AG04450 (cell line): ENCODE measurements at regions not wholly inside any gene's neighbourhood (a gene's known extent, or its start where the extent isn't known, plus 50 kb on each side); places are given as distances from the start of the nearest gene placed in this dataset.

Source experiments
- CTCF ChIA-PET: fragments of 300-600, 350-600 bp; formaldehyde crosslinking; extraction: SDS; loops from one replicate; lab custom pipeline; 2022; ENCODE audit warnings: antibody characterized with exemption, inconsistent platforms; lab: Charles Lee
- POLR2A ChIA-PET: fragments of 350-600 bp; formaldehyde crosslinking; extraction: SDS; loops from one replicate; lab custom pipeline; 2021; ENCODE audit warnings: antibody characterized with exemption, inconsistent platforms; lab: Yijun Ruan, JAX
- DNase-seq: peaks from one replicate; pipeline ENCODE4 v3.0.0-alpha.2; 2011; ENCODE audit warnings: low read depth, low spot score
- H3K27ac ChIP-seq: one replicate; pipeline ENCODE4 v1.5.1; 2012; ENCODE audit warnings: low read depth, low read length, control low read depth
- H3K27me3 ChIP-seq: one replicate; pipeline ENCODE4 v1.6.0; 2012; ENCODE audit warnings: low read length; ENCODE audit not compliant: control insufficient read depth, insufficient read depth
- H3K4me3 ChIP-seq: 2 replicates; pipeline ENCODE4 v1.5.1; 2011; ENCODE audit warnings: mild to moderate bottlenecking, low read depth, low read length, control low read depth
- H3K9me3 ChIP-seq: 2 replicates; pipeline ENCODE4 v1.5.1; 2012; ENCODE audit warnings: low read length; ENCODE audit not compliant: control insufficient read depth, insufficient read depth
- CTCF ChIP-seq: IDR thresholded peaks from 2 replicates; pipeline ENCODE4 v1.5.1; 2011; ENCODE audit warnings: low read depth, low read length, control low read depth, inconsistent platforms

DNA sequence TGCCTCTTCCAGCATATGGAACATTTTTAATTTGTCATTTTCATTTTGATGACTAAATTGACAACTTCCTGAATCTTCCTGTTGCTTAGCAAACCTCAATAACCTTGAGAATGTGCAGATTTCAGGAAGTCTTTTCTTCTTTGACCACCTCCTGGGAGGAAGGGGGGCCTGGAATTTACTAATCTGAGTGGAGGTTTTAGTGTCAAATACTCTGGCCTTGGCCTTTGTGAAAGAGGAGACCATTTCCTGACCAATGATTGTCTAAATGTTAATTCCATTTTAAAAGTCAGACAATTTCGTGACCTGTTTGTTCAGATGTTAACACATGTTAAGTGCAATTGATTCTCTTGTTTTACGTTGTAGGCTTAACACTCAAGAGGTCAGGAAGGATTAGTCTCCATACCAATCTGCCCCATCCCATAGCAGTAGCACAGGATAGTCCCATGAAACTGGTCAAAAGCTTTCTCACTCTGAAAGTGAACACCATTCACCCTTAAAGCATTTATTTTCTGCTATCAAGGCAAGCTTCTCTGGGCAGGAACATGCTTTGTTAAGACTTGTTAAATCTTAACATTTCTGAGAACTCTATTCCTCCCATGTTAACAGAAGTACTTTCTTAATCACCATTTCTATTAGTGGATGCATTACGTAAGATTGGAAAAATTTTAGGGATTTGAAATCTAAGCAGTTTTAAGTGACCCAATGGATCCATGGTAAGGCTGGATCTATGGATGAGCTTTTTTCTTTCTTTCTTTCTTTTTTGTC is 219.6 kb downstream of the RND3 start:
- H3K9me3 ChIP-seq, result no peaks in the 10 kb centered on the region
- no peak for DNase-seq
- TF ChIP-seq CTCF, result no peak
- CTCF ChIA-PET, result no interaction called here
- no peaks in the 10 kb centered on the region for H3K27me3 ChIP-seq
- H3K27ac ChIP-seq, result no peak overlapping the region
- no peak overlapping the region for H3K4me3 ChIP-seq
- POLR2A ChIA-PET, result no interaction called here

GRCh38 chr2:150266931-150267330 is 220.5 kb downstream of the RND3 start:
- TF ChIP-seq CTCF, result no peak
- CTCF ChIA-PET, result no interaction called here
- POLR2A ChIA-PET, result no interaction called here
- Histone ChIP-seq H3K27ac (no peak overlapping the region), H3K9me3 (no peaks in the 10 kb centered on the region), H3K4me3 (no peak overlapping the region), H3K27me3 (no peaks in the 10 kb centered on the region)
- no peak for DNase-seq

- no peak for TF ChIP-seq CTCF
- no peak for DNase-seq
- H3K27me3 ChIP-seq, result no peaks in the 10 kb centered on the region
- no peak overlapping the region for H3K4me3 ChIP-seq
- CTCF ChIA-PET, result no interaction called here
- no peaks in the 10 kb centered on the region for H3K9me3 ChIP-seq
- POLR2A ChIA-PET, result no interaction called here
- no peak overlapping the region for H3K27ac ChIP-seq
These were observed 223.0 kb downstream of the RND3 start for GRCh38 chr2:150264442-150264841.

- CTCF ChIA-PET, result no interaction called here
These were observed 225.8 kb downstream of the RND3 start for GRCh38 chr2:150261691-150262090.

More at GRCh38 chr2:150261691-150262090, 225.8 kb downstream of the RND3 start:
- no peak for DNase-seq
- Histone ChIP-seq H3K27ac (no peak overlapping the region), H3K9me3 (no peaks in the 10 kb centered on the region), H3K4me3 (no peak overlapping the region), H3K27me3 (no peaks in the 10 kb centered on the region)
- POLR2A ChIA-PET, result no interaction called here
- TF ChIP-seq CTCF, result no peak
